Liver (tissue), 8 donors: ENCODE measurements at regions not wholly inside any gene's neighbourhood (a gene's known extent, or its start where the extent isn't known, plus 50 kb on each side); places are given as distances from the start of the nearest gene placed in this dataset.

Experiments used
- DNase-seq: peaks from one replicate; pipeline ENCODE4 v3.0.0-alpha.2; 2017; ENCODE audit warnings: low spot score
- H3K27ac ChIP-seq, 2 donors: one replicate each; pipeline ENCODE4 v1.7.0; 2013; ENCODE audit warnings: inconsistent platforms in 2 of 2, low read length in 2 of 2, control low read depth in 1 of 2, low read depth in 1 of 2, mild to moderate bottlenecking in 1 of 2
- H3K27me3 ChIP-seq, 4 donors: one replicate each; pipeline versions ENCODE4 v1.6.1 to v1.7.0; 2013; ENCODE audit warnings: low read length in 3 of 4, inconsistent platforms in 1 of 4, mild to moderate bottlenecking in 1 of 4, moderate library complexity in 1 of 4; ENCODE audit not compliant: control insufficient read depth in 4 of 4, insufficient read depth in 4 of 4
- H3K36me3 ChIP-seq, 4 donors: one replicate each; pipeline versions ENCODE4 v1.6.1 to v1.7.0; 2013; ENCODE audit warnings: low read length in 3 of 4, mild to moderate bottlenecking in 3 of 4, low read depth in 1 of 4, moderate library complexity in 1 of 4; ENCODE audit not compliant: control insufficient read depth in 4 of 4, insufficient read depth in 3 of 4
- H3K4me1 ChIP-seq, 4 donors: one replicate each; pipeline versions ENCODE4 v1.6.1 to v1.7.0; 2013; ENCODE audit warnings: low read length in 3 of 4, mild to moderate bottlenecking in 3 of 4, moderate library complexity in 1 of 4; ENCODE audit not compliant: control insufficient read depth in 4 of 4, insufficient read depth in 4 of 4
- H3K4me3 ChIP-seq, 3 donors: one replicate each; pipeline versions ENCODE4 v1.6.1 to v1.7.0; 2013; ENCODE audit warnings: low read length in 3 of 3, control low read depth in 1 of 3, low read depth in 1 of 3, mild to moderate bottlenecking in 1 of 3
- H3K9ac ChIP-seq, 2 donors: one replicate each; pipeline ENCODE4 v1.7.0; 2013; ENCODE audit warnings: low read length in 2 of 2, mild to moderate bottlenecking in 2 of 2, moderate library complexity in 2 of 2, control low read depth in 1 of 2, low read depth in 1 of 2
- H3K9me3 ChIP-seq, 4 donors: one replicate each; pipeline versions ENCODE4 v1.6.1 to v1.7.0; 2013; ENCODE audit warnings: low read length in 3 of 4; ENCODE audit not compliant: control insufficient read depth in 4 of 4
- ATF3 ChIP-seq: IDR thresholded peaks from 2 replicates; pipeline ENCODE4 v1.6.1; 2016; ENCODE audit warnings: antibody characterized with exemption
- CTCF ChIP-seq: fragments of 150-350 bp; IDR thresholded peaks from 2 replicates; pipeline ENCODE4 v1.5.1; 2017; ENCODE audit warnings: improper control_type of control experiment, low read depth, low read length; ENCODE audit not compliant: missing input control
- EGR1 ChIP-seq, 2 donors: IDR thresholded peaks; 2 replicates each; pipeline ENCODE4 v1.6.1; 2016 to 2018; ENCODE audit warnings: antibody characterized with exemption in 2 of 2, low read depth in 2 of 2
- FOXA1 ChIP-seq: IDR thresholded peaks from 2 replicates; pipeline ENCODE4 v1.6.1; 2016; ENCODE audit warnings: antibody characterized with exemption
- FOXA2 ChIP-seq: IDR thresholded peaks from 2 replicates; pipeline ENCODE4 v1.6.1; 2016; ENCODE audit warnings: antibody characterized with exemption
- GABPA ChIP-seq, 2 donors: IDR thresholded peaks in 1 of 2; conservative IDR thresholded peaks in 1 of 2; 2 replicates each; pipeline ENCODE4 v1.6.1; 2016; ENCODE audit warnings: antibody characterized with exemption in 2 of 2, mild to moderate bottlenecking in 1 of 2, moderate library complexity in 1 of 2
- HNF4A ChIP-seq, 2 donors: conservative IDR thresholded peaks; 2 replicates each; pipeline ENCODE4 v1.6.1; 2016; ENCODE audit warnings: antibody characterized with exemption in 2 of 2, mild to moderate bottlenecking in 2 of 2
- HNF4G ChIP-seq: IDR thresholded peaks from 2 replicates; pipeline ENCODE4 v1.6.1; 2016; ENCODE audit warnings: antibody characterized with exemption
- JUND ChIP-seq, 2 donors: IDR thresholded peaks; 2 replicates each; pipeline ENCODE4 v1.6.1; 2016; ENCODE audit warnings: antibody characterized with exemption in 2 of 2
- MAX ChIP-seq: IDR thresholded peaks from 2 replicates; pipeline ENCODE4 v1.6.1; 2016; ENCODE audit warnings: antibody characterized with exemption
- NR2F2 ChIP-seq: IDR thresholded peaks from 2 replicates; pipeline ENCODE4 v1.6.1; 2016; ENCODE audit warnings: antibody characterized with exemption
- RAD21 ChIP-seq, 2 donors: IDR thresholded peaks; 2 replicates each; pipeline ENCODE4 v1.6.1; 2016; ENCODE audit warnings: antibody characterized with exemption in 2 of 2, mild to moderate bottlenecking in 2 of 2
- REST ChIP-seq: IDR thresholded peaks from 2 replicates; pipeline ENCODE4 v1.6.1; 2016; ENCODE audit warnings: antibody characterized with exemption, mild to moderate bottlenecking
- RXRA ChIP-seq, 2 donors: IDR thresholded peaks; 2 replicates each; pipeline ENCODE4 v1.6.1; 2017 to 2018; ENCODE audit warnings: antibody characterized with exemption in 2 of 2, mild to moderate bottlenecking in 1 of 2
- SP1 ChIP-seq: IDR thresholded peaks from 2 replicates; pipeline ENCODE4 v1.6.1; 2018; ENCODE audit warnings: antibody characterized with exemption, mild to moderate bottlenecking
- TAF1 ChIP-seq: conservative IDR thresholded peaks from 2 replicates; pipeline ENCODE4 v1.6.1; 2016; ENCODE audit warnings: antibody characterized with exemption, mild to moderate bottlenecking
- YY1 ChIP-seq: IDR thresholded peaks from 2 replicates; pipeline ENCODE4 v1.6.1; 2016; ENCODE audit warnings: antibody characterized with exemption, mild to moderate bottlenecking
- ZBTB33 ChIP-seq: IDR thresholded peaks from 2 replicates; pipeline ENCODE4 v1.6.1; 2016; ENCODE audit warnings: antibody characterized with exemption
- WGBS: extraction: QIAGEN DNeasy Blood & Tissue Kit; methylation state at CpG from one replicate; pipeline ENCODE4 v1.1.7; 2013; 5-methylcytosine and 5-hydroxymethylcytosine counted together
- donor health status: healthy.
- donor health status: healthy.
- donor health status: healthy.
- donor health status: healthy.
- donor health status: healthy.

GRCh38 chr20:51301026-51301425, 241.5 kb downstream of the NFATC2 start:
- Histone ChIP-seq H3K27me3 (peaks cover 0 to 7% (median 0%) of the 10 kb centered on the region in 4 donors), H3K9me3 (peaks cover 0 to 5% (median 4%) of the 10 kb centered on the region in 4 donors), H3K27ac (no peak overlapping the region), H3K9ac (no peak overlapping the region), H3K36me3 (no peaks in the 10 kb centered on the region), H3K4me1 (no peaks in the 10 kb centered on the region), H3K4me3 (no peak overlapping the region)
- no peak for DNase-seq
- no peak for TF ChIP-seq ZBTB33
- TF ChIP-seq GABPA (IDR thresholded peaks at IDR 0.05 in 1 of 2, conservative IDR thresholded peaks at IDR 0.05 in 1 of 2), result no peak
- TF ChIP-seq FOXA1, result no peak
- TF ChIP-seq CTCF, result no peak
- TF ChIP-seq HNF4G, result no peak
- no peak for TF ChIP-seq TAF1
- no peak for TF ChIP-seq SP1
- TF ChIP-seq JUND (IDR thresholded peaks at IDR 0.05), result no peak
- no peak for TF ChIP-seq EGR1 (IDR thresholded peaks at IDR 0.05; ENCODE audit: low read depth in 2 of 2)
- TF ChIP-seq YY1, result no peak
- TF ChIP-seq FOXA2, result no peak
- no peak for TF ChIP-seq HNF4A (conservative IDR thresholded peaks at IDR 0.05)
- no peak for TF ChIP-seq RXRA (IDR thresholded peaks at IDR 0.05)
- TF ChIP-seq ATF3, result no peak
- no peak for TF ChIP-seq MAX
- no peak for TF ChIP-seq NR2F2
- TF ChIP-seq REST, result no peak
- TF ChIP-seq RAD21 (IDR thresholded peaks at IDR 0.05), result no peak
- WGBS, result 87% methylated on average over 4 of the region's 4 CpGs

- H3K4me3 ChIP-seq, result no peak overlapping the region
- H3K4me1 ChIP-seq, result no peaks in the 10 kb centered on the region
- WGBS, result 64% methylated on average over 2 of the region's 2 CpGs
- peaks cover 0 to 7% (median 0%) of the 10 kb centered on the region in 4 donors for H3K27me3 ChIP-seq
- no peaks in the 10 kb centered on the region for H3K36me3 ChIP-seq
- no peak for DNase-seq
- no peak overlapping the region for H3K27ac ChIP-seq
- peaks cover 0 to 5% (median 4%) of the 10 kb centered on the region in 4 donors for H3K9me3 ChIP-seq
- H3K9ac ChIP-seq, result no peak overlapping the region
- TF ChIP-seq EGR1 (IDR thresholded peaks at IDR 0.05; ENCODE audit: low read depth in 2 of 2) (no peak), YY1 (no peak), GABPA (IDR thresholded peaks at IDR 0.05 in 1 of 2, conservative IDR thresholded peaks at IDR 0.05 in 1 of 2) (no peak), REST (no peak), MAX (no peak), FOXA2 (no peak), CTCF (no peak)
Measured at GRCh38 chr20:51300104-51300503, 242.4 kb downstream of the NFATC2 start.
